ENCODE measurements at regions not wholly inside any gene's neighbourhood (a gene's known extent, or its start where the extent isn't known, plus 50 kb on each side); places are given as distances from the start of the nearest gene placed in this dataset.
"Not testable (repeated sequence)": the region's sequence is repeated elsewhere in the genome, so short reads cannot be mapped to it uniquely, and the experiment has no call there.

DNA sequence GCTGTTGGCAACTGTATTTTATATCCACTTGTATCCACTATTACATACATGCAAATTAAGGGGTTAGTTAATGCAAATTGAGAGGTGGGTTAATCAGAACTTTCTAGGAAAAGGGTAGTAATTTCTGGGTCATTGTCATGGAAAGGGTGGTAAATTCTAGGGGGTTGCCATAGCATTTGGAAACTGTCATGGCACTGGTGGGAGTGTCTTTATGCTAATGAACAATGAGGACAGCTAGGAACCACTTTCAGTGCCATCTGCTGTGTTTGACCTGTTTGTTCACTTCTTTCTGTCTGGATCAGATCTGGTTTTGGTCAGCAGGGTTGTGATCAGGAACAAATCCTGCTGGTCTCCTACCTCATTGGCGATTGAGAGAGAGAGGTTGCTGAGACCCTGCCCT lies 283.3 kb upstream of the PRKCQ start:
- no peaks in the 10 kb centered on the region for H3K36me3 Mint-ChIP-seq (ENCODE audit: insufficient read depth)
- no peaks in the 10 kb centered on the region for H3K9me3 Mint-ChIP-seq
- no peak overlapping the region for H3K4me3 Mint-ChIP-seq
- ATAC-seq = peak in 1 of 2 donors; percentile 32
- no peaks in the 10 kb centered on the region for H3K4me1 Mint-ChIP-seq (ENCODE audit: low read depth)
- no peak for DNase-seq
- peaks cover 20% of the 10 kb centered on the region for H3K27me3 Mint-ChIP-seq (ENCODE audit: low read depth)

DNA sequence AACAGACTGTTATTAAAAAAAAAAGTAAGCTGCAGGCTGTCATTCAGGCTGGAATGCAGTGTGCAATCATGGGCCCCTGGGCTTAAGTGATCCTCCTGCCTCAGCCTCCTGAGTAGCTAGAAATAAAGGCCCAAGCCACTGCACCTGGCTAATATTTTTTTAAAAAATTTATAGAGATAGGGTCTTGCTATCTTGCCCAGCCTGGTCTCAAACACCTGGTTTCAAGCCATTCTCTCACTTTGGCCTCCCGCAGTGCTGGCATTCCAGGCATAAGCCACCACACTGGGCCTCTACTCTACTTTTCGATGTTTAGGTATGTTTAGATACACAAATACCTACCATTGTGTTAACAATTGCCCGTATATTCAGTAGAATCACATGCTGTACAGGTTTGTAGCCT lies 270.4 kb upstream of the PRKCQ start:
- DNase-seq (no peak), ATAC-seq (no peak)
- Mint-ChIP-seq H3K4me3 (no peak overlapping the region), H3K27me3 (ENCODE audit: low read depth) (peaks cover 17% of the 10 kb centered on the region), H3K4me1 (ENCODE audit: low read depth) (no peaks in the 10 kb centered on the region), H3K36me3 (ENCODE audit: insufficient read depth) (no peaks in the 10 kb centered on the region), H3K9me3 (no peaks in the 10 kb centered on the region)

DNA sequence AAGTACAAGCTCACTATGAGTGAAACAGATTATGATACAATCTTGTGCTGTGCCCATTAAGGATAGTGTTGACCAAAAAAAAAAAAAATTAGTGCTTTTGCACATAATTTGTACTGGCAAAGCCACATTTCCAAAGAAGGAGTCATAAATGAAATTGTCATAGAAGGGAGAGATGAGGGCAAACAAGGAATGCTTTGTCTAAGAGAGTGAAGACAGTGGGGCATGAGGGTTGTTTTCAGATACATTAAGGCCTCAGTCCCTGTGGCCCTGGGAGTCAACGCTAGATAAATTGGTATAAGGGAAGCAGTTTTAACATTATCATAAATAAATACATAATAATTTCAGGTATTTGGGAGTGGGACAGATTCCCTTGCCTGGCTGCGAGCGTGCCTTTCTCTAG lies 267.5 kb upstream of the PRKCQ start:
- H3K4me1 Mint-ChIP-seq (ENCODE audit: low read depth) = no peaks in the 10 kb centered on the region
- H3K4me3 Mint-ChIP-seq = no peak overlapping the region
- ATAC-seq (no peak), DNase-seq (no peak)
- H3K36me3 Mint-ChIP-seq (ENCODE audit: insufficient read depth) = no peaks in the 10 kb centered on the region
- H3K27me3 Mint-ChIP-seq (ENCODE audit: low read depth) = peaks cover 14% of the 10 kb centered on the region
- no peaks in the 10 kb centered on the region for H3K9me3 Mint-ChIP-seq

DNA sequence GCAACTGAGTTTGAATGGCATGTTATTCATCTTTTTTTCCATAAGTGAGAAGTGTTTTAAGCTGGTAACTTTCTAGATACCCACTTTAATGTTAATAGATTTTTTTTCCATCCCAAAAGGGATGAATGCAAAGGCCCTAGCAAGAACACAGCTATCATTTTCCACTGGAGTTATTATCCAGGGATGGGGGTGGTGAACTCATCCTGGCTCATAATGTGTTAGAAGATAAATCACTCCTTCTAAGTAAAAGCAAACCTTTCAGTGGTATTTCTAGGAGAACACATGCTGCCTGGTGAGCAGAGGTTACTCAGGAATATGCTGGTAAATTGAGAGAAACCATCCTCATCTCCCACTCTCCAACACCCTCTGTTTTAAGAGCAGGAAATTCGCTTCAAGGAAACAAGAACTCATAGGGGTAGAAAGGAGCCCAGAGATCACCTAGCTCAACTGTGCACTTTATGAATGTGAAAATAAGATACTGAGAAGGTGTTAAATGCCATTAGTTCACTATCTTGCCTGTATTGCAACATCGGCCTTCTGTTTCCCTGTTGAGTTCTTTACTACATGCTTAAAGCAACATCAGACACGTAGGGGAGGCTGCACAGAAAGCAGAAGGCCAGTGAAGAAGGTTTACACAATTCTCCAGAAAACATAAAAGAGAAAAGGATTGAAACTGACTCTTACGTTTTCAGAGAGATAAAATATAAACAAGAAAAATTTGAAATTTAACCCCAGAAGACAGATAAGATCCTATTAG lies 264.0 kb upstream of the PRKCQ start:
- H3K9me3 Mint-ChIP-seq = no peaks in the 10 kb centered on the region
- H3K36me3 Mint-ChIP-seq (ENCODE audit: insufficient read depth) = no peaks in the 10 kb centered on the region
- no peak for DNase-seq
- H3K4me3 Mint-ChIP-seq = no peak overlapping the region
- H3K27me3 Mint-ChIP-seq (ENCODE audit: low read depth) = peaks cover 19% of the 10 kb centered on the region
- no peak for ATAC-seq
- H3K4me1 Mint-ChIP-seq (ENCODE audit: low read depth) = peaks cover 7% of the 10 kb centered on the region

DNA sequence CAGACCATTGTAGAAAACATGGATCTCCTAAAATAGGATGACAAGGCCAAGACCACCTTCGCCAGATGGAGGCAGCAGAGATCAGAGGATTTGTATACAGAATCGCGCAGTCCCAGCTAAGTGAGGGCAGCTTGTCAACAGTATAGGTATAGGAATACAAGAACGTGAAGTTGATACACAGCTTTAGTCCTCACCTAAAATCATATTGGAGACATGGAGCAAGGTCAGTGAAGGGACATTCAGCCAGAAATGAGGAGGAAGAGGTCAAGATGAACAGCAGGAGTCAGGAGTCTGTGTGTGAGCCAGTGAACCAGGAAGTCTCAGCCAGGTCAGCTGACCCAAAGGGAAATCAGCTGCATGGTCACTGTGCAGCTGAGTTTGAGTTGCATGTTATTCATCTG lies 263.4 kb upstream of the PRKCQ start:
- peaks cover 7% of the 10 kb centered on the region for H3K4me1 Mint-ChIP-seq (ENCODE audit: low read depth)
- H3K36me3 Mint-ChIP-seq (ENCODE audit: insufficient read depth) = no peaks in the 10 kb centered on the region
- H3K4me3 Mint-ChIP-seq = no peak overlapping the region
- ATAC-seq (no peak), DNase-seq (no peak)
- no peaks in the 10 kb centered on the region for H3K9me3 Mint-ChIP-seq
- peaks cover 19% of the 10 kb centered on the region for H3K27me3 Mint-ChIP-seq (ENCODE audit: low read depth)

DNA sequence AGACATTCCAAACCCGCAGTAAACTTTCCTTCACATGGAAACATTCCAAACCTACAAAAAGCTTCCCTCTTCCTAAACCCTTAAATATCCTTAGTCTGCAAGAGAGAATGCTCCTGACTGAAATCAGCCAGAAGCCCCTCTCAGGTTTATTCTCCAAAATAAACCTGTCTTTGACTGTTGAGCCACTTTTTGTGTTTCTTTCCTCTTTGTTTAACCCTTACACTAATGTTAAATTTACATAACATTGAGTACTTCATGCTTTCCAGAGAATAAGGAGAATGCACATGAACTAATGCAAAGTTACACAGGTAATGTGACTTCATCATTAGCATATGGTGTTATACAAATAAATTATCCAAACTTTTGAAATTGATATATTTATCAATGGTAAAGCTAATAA lies 262.6 kb upstream of the PRKCQ start:
- Mint-ChIP-seq H3K4me3 (no peak overlapping the region), H3K9me3 (no peaks in the 10 kb centered on the region), H3K36me3 (ENCODE audit: insufficient read depth) (no peaks in the 10 kb centered on the region), H3K4me1 (ENCODE audit: low read depth) (peaks cover 7% of the 10 kb centered on the region), H3K27me3 (ENCODE audit: low read depth) (peaks cover 19% of the 10 kb centered on the region)
- ATAC-seq (no peak), DNase-seq (no peak)

DNA sequence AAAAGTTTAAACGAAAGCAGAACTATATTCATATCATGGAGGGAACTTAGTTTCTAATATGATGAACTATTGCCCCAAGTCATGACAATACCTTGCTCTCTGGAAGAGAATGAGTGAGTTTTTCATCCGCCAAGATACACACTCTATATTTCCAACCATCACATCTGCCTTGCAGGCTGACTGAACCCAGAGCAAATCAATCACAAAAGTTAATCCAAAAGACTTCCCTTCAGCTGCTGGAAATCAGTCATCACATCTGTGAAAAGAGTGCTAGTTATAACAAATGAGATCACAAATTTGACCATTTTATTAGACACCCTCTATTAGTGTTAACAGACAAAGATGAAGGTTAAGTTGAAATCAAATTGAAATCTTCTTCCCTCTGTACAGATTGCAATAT lies 261.7 kb upstream of the PRKCQ start:
- ATAC-seq = no peak
- Mint-ChIP-seq H3K9me3 (no peaks in the 10 kb centered on the region), H3K4me3 (no peak overlapping the region), H3K4me1 (ENCODE audit: low read depth) (peaks cover 7% of the 10 kb centered on the region), H3K27me3 (ENCODE audit: low read depth) (peaks cover 13% of the 10 kb centered on the region), H3K36me3 (ENCODE audit: insufficient read depth) (no peaks in the 10 kb centered on the region)
- DNase-seq = no peak

DNA sequence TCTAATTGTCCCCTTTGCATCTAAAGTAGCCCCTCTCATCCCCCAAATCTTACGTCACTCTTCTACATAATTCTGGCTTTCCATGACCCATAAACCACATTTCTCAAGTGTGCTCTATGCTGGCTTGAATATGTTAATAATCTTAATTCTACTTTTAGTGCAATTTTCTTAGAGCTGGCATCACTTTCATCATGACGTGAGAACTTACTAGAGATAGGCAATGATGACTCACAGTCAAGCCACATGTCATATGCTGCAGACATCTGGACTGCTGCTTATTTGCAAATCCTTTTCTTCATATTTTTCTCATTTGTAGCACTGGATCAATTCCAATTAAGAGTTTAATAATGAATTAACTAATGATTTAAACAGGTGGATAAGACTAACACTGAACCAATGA lies 260.7 kb upstream of the PRKCQ start:
- H3K4me1 Mint-ChIP-seq (ENCODE audit: low read depth) = peaks cover 7% of the 10 kb centered on the region
- no peak overlapping the region for H3K4me3 Mint-ChIP-seq
- no peaks in the 10 kb centered on the region for H3K36me3 Mint-ChIP-seq (ENCODE audit: insufficient read depth)
- DNase-seq = no peak
- peak in 1 of 2 donors; percentile 56 for ATAC-seq
- no peaks in the 10 kb centered on the region for H3K9me3 Mint-ChIP-seq
- peaks cover 13% of the 10 kb centered on the region for H3K27me3 Mint-ChIP-seq (ENCODE audit: low read depth)

DNA sequence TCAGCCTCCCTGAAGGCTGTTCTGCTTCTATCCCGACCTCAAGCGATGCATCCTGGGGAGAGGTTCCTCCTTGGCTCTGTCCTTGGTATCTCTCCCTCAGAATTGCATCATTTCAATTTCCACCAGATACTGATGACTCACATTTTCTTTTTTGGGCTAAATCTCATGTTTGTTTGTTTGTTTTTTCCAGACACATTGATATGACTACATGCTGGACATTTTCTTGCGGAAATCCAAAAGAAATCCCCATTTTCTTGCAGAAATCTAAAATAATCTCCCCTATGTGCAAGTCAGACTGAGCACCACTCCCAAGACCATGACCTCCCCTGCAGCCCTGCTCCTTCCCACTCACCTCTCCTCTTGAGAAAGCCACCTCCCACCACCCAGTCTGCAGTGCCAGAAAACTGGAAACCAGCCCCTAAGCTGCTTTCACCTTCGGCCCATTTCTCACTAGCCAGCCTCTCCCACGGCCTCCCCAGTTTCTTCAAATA lies 260.2 kb upstream of the PRKCQ start:
- H3K4me1 Mint-ChIP-seq (ENCODE audit: low read depth) = peaks cover 7% of the 10 kb centered on the region

DNA sequence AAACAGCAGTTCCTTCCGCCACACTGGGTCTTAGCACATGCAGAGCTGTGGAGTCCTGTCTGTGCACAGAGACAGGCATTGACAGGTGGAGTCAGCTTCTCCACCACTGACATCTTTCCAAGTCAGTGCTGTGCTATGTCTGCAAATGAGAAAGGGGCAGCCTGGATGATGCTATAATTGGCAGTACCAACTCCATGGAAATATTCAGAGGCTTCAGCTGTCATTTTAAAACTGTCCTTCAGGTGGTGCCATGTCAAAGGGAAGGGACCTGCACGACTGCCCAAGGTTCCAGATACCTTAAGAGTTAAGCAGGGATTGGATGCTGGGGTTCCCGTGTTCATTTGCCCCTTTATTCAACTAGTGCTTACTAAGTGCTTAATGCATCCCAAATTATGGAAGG lies 258.0 kb upstream of the PRKCQ start:
- Mint-ChIP-seq H3K9me3 (no peaks in the 10 kb centered on the region), H3K27me3 (ENCODE audit: low read depth) (peaks cover 11% of the 10 kb centered on the region), H3K4me1 (ENCODE audit: low read depth) (peaks cover 7% of the 10 kb centered on the region), H3K36me3 (ENCODE audit: insufficient read depth) (no peaks in the 10 kb centered on the region), H3K4me3 (no peak overlapping the region)
- ATAC-seq (no peak), DNase-seq (no peak)

More for the DNA sequence above, 260.2 kb upstream of the PRKCQ start:
- ATAC-seq (no peak), DNase-seq (no peak)
- no peak overlapping the region for H3K4me3 Mint-ChIP-seq
- no peaks in the 10 kb centered on the region for H3K36me3 Mint-ChIP-seq (ENCODE audit: insufficient read depth)
- H3K9me3 Mint-ChIP-seq = no peaks in the 10 kb centered on the region
- H3K27me3 Mint-ChIP-seq (ENCODE audit: low read depth) = peaks cover 13% of the 10 kb centered on the region

DNA sequence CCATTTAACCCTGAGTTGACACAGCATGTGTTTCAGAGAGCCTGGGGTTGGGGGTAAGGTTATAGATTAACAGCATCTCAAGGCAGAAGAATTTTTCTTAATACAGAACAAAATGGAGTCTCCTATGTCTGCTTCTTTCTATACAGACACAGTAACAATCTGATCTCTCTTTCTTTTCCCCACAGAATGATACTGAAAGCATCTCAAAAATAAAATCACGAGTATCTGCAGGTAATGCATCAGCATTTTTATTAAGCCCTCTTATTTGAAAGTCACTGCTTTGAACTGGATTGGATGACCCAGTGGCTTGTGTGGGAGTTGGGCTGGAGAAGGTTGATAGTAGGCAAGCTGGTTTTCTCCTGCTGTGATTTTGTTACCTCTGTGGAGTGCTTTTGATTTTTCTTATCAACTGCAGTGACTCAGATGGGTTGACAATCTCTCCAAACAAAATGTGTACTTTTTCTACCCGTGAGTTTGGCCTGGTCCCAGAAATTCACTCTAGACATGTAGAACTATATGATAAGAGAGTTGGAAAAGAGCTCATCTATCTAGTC lies 253.5 kb upstream of the PRKCQ start:
- no peak for DNase-seq
- Mint-ChIP-seq H3K4me3 (no peak overlapping the region), H3K27me3 (ENCODE audit: low read depth) (peaks cover 3% of the 10 kb centered on the region), H3K9me3 (no peaks in the 10 kb centered on the region), H3K36me3 (ENCODE audit: insufficient read depth) (no peaks in the 10 kb centered on the region), H3K4me1 (ENCODE audit: low read depth) (no peaks in the 10 kb centered on the region)
- ATAC-seq = no peak

DNA sequence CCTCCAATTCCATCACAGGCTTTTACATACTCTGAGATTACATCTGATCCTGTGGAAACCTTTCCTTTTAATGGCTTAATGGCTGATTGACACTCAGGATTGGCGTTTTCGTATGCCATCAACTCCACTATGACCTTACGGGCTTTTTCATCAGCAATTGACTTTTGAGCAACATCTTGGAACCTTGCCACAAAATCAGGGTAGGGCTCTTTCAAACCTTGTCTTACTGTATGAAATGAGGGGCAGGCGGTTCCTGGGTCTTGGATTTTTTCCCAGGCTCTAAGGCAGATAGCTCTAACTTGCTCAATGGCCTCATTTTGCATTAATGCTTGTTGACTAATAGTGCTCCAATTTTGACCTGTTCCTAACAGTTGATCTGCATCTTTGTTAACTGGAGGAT lies 250.9 kb upstream of the PRKCQ start:
- not testable (repeated sequence) for H3K4me1 Mint-ChIP-seq (ENCODE audit: low read depth); ATAC-seq; H3K4me3 Mint-ChIP-seq; H3K27me3 Mint-ChIP-seq (ENCODE audit: low read depth); H3K9me3 Mint-ChIP-seq; H3K36me3 Mint-ChIP-seq (ENCODE audit: insufficient read depth); DNase-seq

DNA sequence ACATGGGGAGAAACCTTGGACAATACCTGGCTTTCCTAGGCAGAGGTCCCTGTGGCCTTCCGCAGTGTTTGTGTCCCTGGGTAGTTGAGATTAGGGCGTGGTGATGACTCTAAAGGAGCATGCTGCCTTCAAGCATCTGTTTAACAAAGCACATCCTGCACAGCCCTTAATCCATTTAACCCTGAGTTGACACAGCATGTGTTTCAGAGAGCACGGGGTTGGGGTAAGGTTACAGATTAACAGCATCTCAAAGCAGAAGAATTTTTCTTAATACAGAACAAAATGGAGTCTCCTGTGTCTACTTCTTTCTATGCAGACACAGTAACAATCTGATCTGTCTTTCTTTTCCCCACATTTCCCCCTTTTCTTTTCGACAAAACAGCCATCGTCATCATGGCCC lies 244.7 kb upstream of the PRKCQ start:
- not testable (repeated sequence) for H3K4me3 Mint-ChIP-seq; H3K4me1 Mint-ChIP-seq (ENCODE audit: low read depth); H3K27me3 Mint-ChIP-seq (ENCODE audit: low read depth); H3K9me3 Mint-ChIP-seq; DNase-seq; ATAC-seq; H3K36me3 Mint-ChIP-seq (ENCODE audit: insufficient read depth)

DNA sequence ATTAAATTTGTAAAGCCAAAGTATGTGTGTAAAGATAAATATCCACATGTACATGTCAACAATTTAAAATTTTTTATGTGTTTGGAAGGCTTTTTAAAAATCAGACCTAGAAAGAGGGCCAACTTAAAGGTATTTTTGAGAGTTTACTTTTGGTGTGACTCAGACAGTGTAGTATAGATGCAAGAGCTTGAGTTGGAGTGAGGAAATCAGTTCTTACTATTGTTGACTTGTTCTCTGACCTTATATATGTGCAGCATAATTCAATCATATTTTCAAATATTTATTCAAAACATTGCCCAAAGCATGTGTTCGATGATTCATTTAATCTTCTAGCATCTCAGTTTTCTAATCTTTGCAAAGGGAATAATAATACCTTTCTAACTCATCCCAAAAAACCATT lies 243.7 kb upstream of the PRKCQ start:
- Mint-ChIP-seq H3K27me3 (ENCODE audit: low read depth) (peaks cover 16% of the 10 kb centered on the region), H3K9me3 (no peaks in the 10 kb centered on the region), H3K4me1 (ENCODE audit: low read depth) (no peaks in the 10 kb centered on the region), H3K4me3 (no peak overlapping the region), H3K36me3 (ENCODE audit: insufficient read depth) (peaks cover 1% of the 10 kb centered on the region)
- DNase-seq (no peak), ATAC-seq (no peak)

DNA sequence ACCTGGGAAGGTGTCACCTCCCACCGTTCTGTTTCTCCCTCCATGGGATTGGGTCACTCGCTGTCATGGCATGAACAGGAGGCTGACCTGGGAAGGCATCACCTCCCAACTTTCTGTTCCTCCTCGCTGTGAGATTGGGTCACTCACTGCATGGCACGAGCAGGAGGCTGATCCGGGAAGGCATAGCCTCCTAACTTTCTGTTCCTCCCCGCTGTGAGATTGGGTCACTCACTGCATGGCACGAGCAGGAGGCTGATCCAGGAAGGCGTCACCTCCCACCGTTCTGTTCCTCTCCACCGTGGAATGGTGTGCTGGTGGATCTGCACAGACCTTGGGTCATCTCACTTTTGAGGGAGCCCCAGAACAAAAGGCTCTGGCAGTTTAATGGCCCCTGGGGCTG lies 239.2 kb upstream of the PRKCQ start:
- DNase-seq (no peak), ATAC-seq (no peak)
- peaks cover 1% of the 10 kb centered on the region for H3K36me3 Mint-ChIP-seq (ENCODE audit: insufficient read depth)
- H3K27me3 Mint-ChIP-seq (ENCODE audit: low read depth) = peaks cover 27% of the 10 kb centered on the region
- no peaks in the 10 kb centered on the region for H3K4me1 Mint-ChIP-seq (ENCODE audit: low read depth)
- no peak overlapping the region for H3K4me3 Mint-ChIP-seq
- no peaks in the 10 kb centered on the region for H3K9me3 Mint-ChIP-seq
